IPS DF 4.7 (cell line): ENCODE measurements at regions not wholly inside any gene's neighbourhood (a gene's known extent, or its start where the extent isn't known, plus 50 kb on each side); places are given as distances from the start of the nearest gene placed in this dataset.
"Not testable (repeated sequence)": the region's sequence is repeated elsewhere in the genome, so short reads cannot be mapped to it uniquely, and the experiment has no call there.

Experiments
- DNase-seq: peaks from one replicate; pipeline ENCODE4 v3.0.0-alpha.2; 2013; ENCODE audit warnings: low spot score; ENCODE audit errors: extremely low read depth

GRCh38 chr2:195537811-195538210 lies 119.2 kb upstream of the SLC39A10 start:
- no peak for DNase-seq

DNA sequence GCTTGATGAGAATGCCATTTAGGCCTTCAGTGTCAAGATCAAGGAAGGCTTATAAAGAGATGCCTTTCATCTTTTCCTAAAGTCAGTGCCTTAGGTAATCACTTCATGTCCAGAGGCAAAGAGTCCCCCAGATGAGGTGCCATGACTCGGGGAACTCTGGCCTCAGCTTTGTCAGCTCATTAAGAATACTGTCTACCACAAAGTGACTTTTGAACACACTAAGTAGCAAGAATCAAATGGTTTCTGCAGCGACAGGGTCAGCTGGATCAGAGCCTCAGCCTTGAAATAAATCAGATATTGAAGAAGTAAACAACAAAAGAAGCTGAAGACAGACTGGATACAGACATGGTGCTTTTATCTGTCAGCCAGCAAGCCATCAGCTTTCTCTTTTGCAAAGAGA lies 120.1 kb upstream of the SLC39A10 start:
- DNase-seq: no peak

GRCh38 chr2:195535911-195536522 lies 121.0 kb upstream of the SLC39A10 start:
- no peak for DNase-seq

DNA sequence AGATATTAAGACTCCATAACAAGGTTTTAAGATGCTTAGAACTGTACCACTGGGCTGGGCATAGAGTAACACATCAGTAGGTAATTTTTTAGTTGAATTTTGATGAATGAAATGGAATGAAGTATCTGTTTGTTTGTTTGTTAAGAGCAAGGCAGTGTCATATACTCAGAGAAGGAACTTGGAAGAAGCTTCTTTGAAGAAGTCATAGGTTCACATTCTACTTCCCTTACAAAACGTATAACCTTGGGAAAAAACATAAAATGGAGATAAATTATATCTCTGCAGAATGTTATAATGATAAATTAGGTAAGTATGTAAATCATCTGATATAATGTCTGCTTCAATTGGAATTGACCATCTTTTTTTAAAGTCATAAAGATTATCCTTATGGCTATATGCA lies 122.1 kb upstream of the SLC39A10 start:
- no peak for DNase-seq

- DNase-seq: no peak
Measured at GRCh38 chr2:195533771-195534642, 123.0 kb upstream of the SLC39A10 start.

- DNase-seq: no peak
Measured at GRCh38 chr2:195532628-195533271, 124.3 kb upstream of the SLC39A10 start.

DNA sequence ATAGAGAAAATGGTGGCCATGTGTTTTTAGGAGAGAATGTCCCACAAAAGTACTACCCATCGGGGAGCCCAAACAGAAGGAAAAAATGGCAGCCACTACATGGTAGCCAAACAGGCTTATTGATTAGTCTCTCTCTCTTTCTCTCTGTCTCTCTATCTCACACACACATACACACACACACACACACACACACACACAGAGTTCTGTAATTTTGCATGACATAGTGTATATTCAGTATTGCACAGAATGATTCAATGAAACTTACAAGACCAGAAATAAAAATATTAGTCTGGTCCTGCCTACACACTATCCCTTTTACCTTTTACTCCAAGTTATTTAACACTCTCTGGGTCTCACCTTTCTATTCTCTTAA lies 124.8 kb upstream of the SLC39A10 start:
- DNase-seq: no peak

DNA sequence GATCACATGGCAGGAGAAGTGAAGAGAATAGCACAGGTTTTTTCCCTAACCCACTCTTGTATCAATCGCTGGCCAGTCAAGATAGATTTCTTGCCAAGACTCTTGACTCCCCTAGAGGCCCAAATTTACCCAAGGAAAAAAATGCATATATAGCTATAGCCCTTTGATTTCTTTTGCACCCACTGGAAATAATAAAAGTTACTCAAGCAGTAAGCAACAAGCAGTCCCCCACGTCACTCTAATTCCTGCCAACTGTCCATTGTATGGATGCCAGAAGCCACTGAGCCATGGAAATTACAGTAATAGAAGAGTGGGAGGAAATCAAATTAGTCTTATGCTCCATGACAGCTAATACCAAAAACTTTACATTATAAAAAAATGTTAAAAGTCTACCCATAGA lies 125.3 kb upstream of the SLC39A10 start:
- no peak for DNase-seq

DNA sequence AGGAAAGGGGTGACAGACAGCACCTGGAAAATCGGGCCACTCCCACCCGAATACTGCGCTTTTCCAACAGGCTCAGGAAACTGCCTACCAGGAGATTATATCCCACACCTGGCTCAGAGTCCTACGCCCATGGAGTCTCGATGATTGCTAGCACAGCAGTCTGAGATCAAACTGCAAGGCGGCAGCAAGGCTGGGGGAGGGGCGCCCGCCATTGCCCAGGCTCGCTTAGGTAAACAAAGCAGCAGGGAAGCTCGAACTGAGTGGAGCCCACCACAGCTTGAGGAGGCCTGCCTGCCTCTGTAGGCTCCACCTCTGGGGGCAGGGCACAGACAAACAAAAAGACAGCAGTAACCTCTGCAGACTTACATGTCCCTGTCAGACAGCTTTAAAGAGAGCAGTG lies 133.8 kb upstream of the SLC39A10 start:
- DNase-seq: not testable (repeated sequence)

- no peak for DNase-seq
Measured at GRCh38 chr2:195521589-195521988, 135.4 kb upstream of the SLC39A10 start.

GRCh38 chr2:195520671-195521155 lies 136.3 kb upstream of the SLC39A10 start:
- DNase-seq: no peak

- DNase-seq: no peak
Measured at GRCh38 chr2:195515551-195515950, 141.5 kb upstream of the SLC39A10 start.

- no peak for DNase-seq
Measured at GRCh38 chr2:195514365-195514764, 142.7 kb upstream of the SLC39A10 start.

DNA sequence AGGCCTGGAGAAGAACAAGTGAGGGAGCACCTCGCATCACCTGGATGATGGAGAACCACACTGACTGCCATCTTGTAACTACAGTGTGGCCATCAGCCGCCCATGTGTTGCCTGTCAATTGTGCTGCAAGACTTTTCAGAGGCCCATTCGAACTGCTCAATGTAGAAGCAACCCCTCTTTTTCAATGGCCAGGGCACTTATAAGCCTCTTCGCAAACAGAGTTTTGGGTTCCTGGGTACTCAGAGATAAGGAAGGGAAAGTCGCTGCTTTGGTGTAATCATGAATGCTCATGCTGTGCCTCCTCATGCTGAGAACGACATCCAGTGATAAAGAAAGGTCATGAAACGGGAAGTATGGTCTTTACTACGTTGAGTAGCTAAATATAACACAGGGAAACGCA lies 143.9 kb upstream of the SLC39A10 start:
- no peak for DNase-seq

DNA sequence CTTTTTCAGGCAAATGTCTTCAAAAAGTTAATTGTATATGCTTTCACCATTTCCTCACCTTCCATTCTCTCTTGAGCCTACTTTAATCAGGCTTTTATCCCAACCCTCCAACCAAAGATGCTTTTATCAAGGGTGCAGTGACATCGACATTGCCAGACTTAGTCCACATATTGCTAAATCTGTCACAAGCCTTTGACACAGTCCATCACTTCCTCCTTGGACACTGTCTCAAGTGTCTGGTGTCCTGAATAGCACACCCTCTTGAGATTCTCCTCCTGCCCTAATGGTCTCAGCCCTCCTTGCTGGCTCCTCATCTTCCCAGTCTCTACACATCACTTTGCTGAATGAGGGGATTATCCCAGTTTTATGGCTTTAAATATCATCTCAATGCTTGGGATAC lies 147.5 kb upstream of the SLC39A10 start:
- DNase-seq: no peak

DNA sequence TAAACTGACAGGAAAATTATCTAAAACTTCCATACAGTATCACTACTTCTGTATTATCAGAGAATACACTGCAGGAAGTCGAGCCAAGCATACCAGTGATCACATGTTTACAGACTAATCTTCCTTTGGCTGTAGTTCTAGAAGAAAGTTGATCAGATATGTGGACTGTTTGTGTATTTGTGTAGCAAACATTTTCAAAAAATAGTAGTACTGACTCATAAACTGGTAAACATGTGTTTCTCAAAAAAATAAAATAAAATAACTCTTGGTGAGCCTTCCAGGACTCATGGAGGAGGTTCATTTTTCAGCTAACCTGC lies 148.9 kb upstream of the SLC39A10 start:
- no peak for DNase-seq

GRCh38 chr2:195507447-195508138 lies 149.4 kb upstream of the SLC39A10 start:
- DNase-seq: no peak

DNA sequence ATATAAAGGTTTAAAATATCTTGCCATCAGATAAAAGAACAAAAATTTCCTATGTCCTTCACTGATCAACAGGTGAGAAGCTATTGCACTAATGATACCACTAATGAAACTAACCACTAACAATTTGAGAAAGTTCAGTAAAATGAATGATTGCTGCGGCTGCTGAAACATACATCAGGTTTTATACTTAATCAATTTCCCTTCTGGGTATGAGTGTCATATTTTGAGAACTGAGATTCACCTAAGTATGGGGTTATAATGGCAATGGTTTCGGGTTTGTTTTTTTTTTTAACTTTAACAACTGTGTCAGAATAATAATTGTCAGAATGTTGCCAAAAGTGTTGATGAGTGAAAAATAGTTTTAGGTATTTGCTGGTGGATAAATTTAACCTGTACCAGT lies 151.3 kb upstream of the SLC39A10 start:
- DNase-seq: no peak

DNA sequence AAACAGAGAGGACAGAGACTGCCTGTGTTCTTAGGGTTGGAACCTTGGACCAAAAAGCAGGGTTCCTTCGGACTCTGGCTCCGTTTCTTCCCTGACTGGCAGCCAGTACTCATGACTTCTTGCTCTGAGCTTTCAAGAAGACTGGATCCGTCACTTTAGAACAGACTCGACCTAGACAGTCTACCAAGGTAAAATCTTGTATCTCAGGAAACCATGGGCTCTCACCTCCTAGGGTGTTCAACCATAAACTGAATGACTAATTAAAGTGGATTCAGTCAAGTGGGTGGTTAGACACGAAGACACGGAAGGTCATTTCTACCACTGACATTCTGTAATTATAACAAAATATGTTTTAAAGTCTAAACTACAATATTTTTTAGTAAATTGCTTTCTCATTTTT lies 153.8 kb upstream of the SLC39A10 start:
- DNase-seq: no peak

- DNase-seq: no peak
Measured at GRCh38 chr2:195501746-195502145, 155.3 kb upstream of the SLC39A10 start.

DNA sequence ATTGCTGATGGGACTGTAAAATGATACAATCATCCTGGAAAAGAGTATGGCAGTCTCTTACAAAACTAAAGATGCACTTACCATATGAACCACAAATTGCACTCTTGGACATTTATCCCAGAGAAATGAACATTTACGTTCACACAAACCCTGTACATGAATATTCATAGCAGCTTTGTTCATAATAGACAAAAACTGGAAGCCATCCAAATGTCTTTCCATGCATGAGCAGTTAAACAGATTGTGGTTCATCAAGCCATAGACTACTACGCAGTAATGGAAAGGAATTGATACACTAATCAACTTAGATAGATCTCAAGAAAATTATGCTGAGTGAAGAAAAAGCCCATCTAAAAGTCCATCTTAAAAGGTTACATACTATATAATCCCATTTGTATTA lies 156.1 kb upstream of the SLC39A10 start:
- no peak for DNase-seq
